K562 (cell line): ENCODE measurements at regions not wholly inside any gene's neighbourhood (a gene's known extent, or its start where the extent isn't known, plus 50 kb on each side); places are given as distances from the start of the nearest gene placed in this dataset.

Experiments used
- ATAC-seq: fragments of 200-7000 bp; cut with Tn5 transposase; 3 replicates; pipeline ENCODE4 v1.9.1; 2020; ENCODE audit warnings: moderate library complexity
- BruUV-seq: library from RNA; stranded (reverse); fragments of 400-500 nt; replicated peaks from 2 replicates; lab custom pipeline; 2021; lab: Mats Ljungman, UMichigan
- CTCF ChIA-PET: fragments of 300-600 bp; formaldehyde crosslinking; extraction: SDS; loops from one replicate; lab custom pipeline; 2021; ENCODE audit warnings: low intra/inter-chr PET ratio; lab: Yijun Ruan, JAX
- POLR2A ChIA-PET: fragments of 300-600, 350-650 bp; sonication (Branson Sonifier 250); formaldehyde crosslinking; extraction: SDS; loops from one replicate; lab custom pipeline; 2021; ENCODE audit warnings: antibody characterized with exemption, inconsistent platforms; lab: Yijun Ruan, JAX
- DNase-seq, 4 experiments: peaks; one replicate each; pipeline versions ENCODE4 v3.0.0 to v3.0.0-alpha.2; 2011 to 2018; ENCODE audit warnings: low spot score in 3 of 4, mixed read lengths in 3 of 4; ENCODE audit errors: extremely low read depth in 1 of 4
- FAIRE-seq: peaks from 2 replicates; lab custom pipeline; 2011; peaks lifted over from hg19 to GRCh38; lab: Jason Lieb, UNC
- H2AFZ ChIP-seq: 2 replicates; pipeline ENCODE4 v1.6.0; 2011; ENCODE audit warnings: low read depth, low read length, control low read depth, inconsistent platforms
- H3K27ac ChIP-seq: fragments of 200-600 bp; 3 replicates; pipeline ENCODE4 v1.8.0; 2011; ENCODE audit warnings: low read depth, mild to moderate bottlenecking, control low read depth, inconsistent platforms, low read length, moderate library complexity, mixed read lengths; ENCODE audit errors: extremely low read depth
- H3K27me3 ChIP-seq, 2 experiments: fragments of 300-600 bp in 1 of 2; 2 replicates in 1 of 2; 3 replicates in 1 of 2; pipeline versions ENCODE4 v1.6.0 to v1.8.0; 2011; ENCODE audit warnings: inconsistent platforms in 2 of 2, low read length in 2 of 2, mild to moderate bottlenecking in 1 of 2, mixed read lengths in 1 of 2, moderate library complexity in 1 of 2; ENCODE audit not compliant: control insufficient read depth in 2 of 2, insufficient read depth in 2 of 2
- H3K36me3 ChIP-seq: fragments of 300-600 bp; 3 replicates; pipeline ENCODE4 v1.8.0; 2011; ENCODE audit warnings: mild to moderate bottlenecking, low read length, inconsistent platforms; ENCODE audit not compliant: control insufficient read depth, insufficient read depth
- H3K4me1 ChIP-seq, 2 experiments: fragments of 200-600 bp in 1 of 2; replicated peaks in 1 of 2; 2 replicates in 1 of 2; 3 replicates in 1 of 2; pipeline versions ENCODE4 v1.5.1 to v1.8.0; 2011; ENCODE audit warnings: inconsistent platforms in 2 of 2, low read length in 2 of 2, mild to moderate bottlenecking in 1 of 2, mixed read lengths in 1 of 2, moderate library complexity in 1 of 2; ENCODE audit not compliant: control insufficient read depth in 2 of 2, insufficient read depth in 2 of 2
- H3K4me2 ChIP-seq: 2 replicates; pipeline ENCODE4 v1.6.1; 2011; ENCODE audit warnings: low read length, control low read depth, inconsistent platforms, mixed read lengths; ENCODE audit not compliant: insufficient read depth
- H3K4me3 ChIP-seq: fragments of 200-600 bp; sonication (generic), shearing (Covaris generic); 2 replicates; pipeline ENCODE4 v1.5.1; 2016; ENCODE audit warnings: control low read depth, inconsistent platforms
- H3K79me2 ChIP-seq: fragments of 200-600 bp; 3 replicates; pipeline ENCODE4 v1.8.0; 2011; ENCODE audit warnings: low read length, inconsistent platforms; ENCODE audit not compliant: control insufficient read depth, insufficient read depth
- H3K9ac ChIP-seq, 2 experiments: 2 replicates each; pipeline versions ENCODE4 v1.6.0 to v1.6.1; 2011; ENCODE audit warnings: low read depth in 2 of 2, low read length in 2 of 2, control low read depth in 1 of 2, inconsistent platforms in 1 of 2, mild to moderate bottlenecking in 1 of 2, mixed read lengths in 1 of 2; ENCODE audit not compliant: insufficient read depth in 1 of 2
- H3K9me1 ChIP-seq: one replicate; pipeline ENCODE4 v1.6.0; 2011; ENCODE audit warnings: inconsistent platforms, mild to moderate bottlenecking, low read length, moderate library complexity; ENCODE audit not compliant: control insufficient read depth, insufficient read depth
- H3K9me3 ChIP-seq: replicated peaks from 2 replicates; pipeline ENCODE4 v1.5.1; 2011; ENCODE audit warnings: low read depth, low read length, inconsistent platforms; ENCODE audit not compliant: control insufficient read depth, insufficient read depth
- H4K20me1 ChIP-seq: replicated peaks from 2 replicates; pipeline ENCODE4 v1.6.1; 2011; ENCODE audit warnings: low read length, inconsistent platforms, mixed read lengths; ENCODE audit not compliant: control insufficient read depth, insufficient read depth
- CHAMP1 ChIP-seq: fragments of 450-650 bp; IDR thresholded peaks from 2 replicates; pipeline ENCODE4 v1.6.1; 2016; ENCODE audit warnings: mild to moderate bottlenecking
- DIDO1 ChIP-seq: fragments of 450-650 bp; IDR thresholded peaks from 2 replicates; pipeline ENCODE4 v1.6.1; 2016; ENCODE audit warnings: low read depth, missing biosample characterization, missing genetic modification characterization
- E2F4 ChIP-seq: sonication (generic); formaldehyde crosslinking; IDR thresholded peaks from 2 replicates; pipeline ENCODE4 v1.8.0; 2022; ENCODE audit warnings: mild to moderate bottlenecking, low read depth, missing genetic modification reagents
- FOXP4 ChIP-seq: sonication (generic); formaldehyde crosslinking; IDR thresholded peaks from 2 replicates; pipeline ENCODE4 v1.8.0; 2022; ENCODE audit warnings: mild to moderate bottlenecking, missing genetic modification reagents, borderline replicate concordance
- FUS ChIP-seq: fragments of 200-400 bp; formaldehyde crosslinking; optimal IDR thresholded peaks from 2 replicates; pipeline ENCODE3; 2017; ENCODE audit warnings: low read depth, low read length
- HDAC1 ChIP-seq, 2 experiments: fragments of 450-650 bp; IDR thresholded peaks; 2 replicates each; pipeline ENCODE4 v1.6.1; 2016 to 2017; ENCODE audit warnings: inconsistent platforms in 1 of 2, mild to moderate bottlenecking in 1 of 2, moderate library complexity in 1 of 2
- HDAC2 ChIP-seq: fragments of 450-650 bp; IDR thresholded peaks from 2 replicates; pipeline ENCODE4 v1.6.1; 2016; ENCODE audit warnings: mild to moderate bottlenecking
- MBD1 ChIP-seq: fragments of 250-450 bp; sonication (Bioruptor Pico); IDR thresholded peaks from 2 replicates; pipeline ENCODE4 v1.8.0; 2022; ENCODE audit warnings: inconsistent platforms
- MLX ChIP-seq, 2 experiments: fragments of 450-650 bp in 1 of 2; sonication (generic) in 1 of 2; formaldehyde crosslinking; conservative IDR thresholded peaks; 2 replicates each; pipeline versions ENCODE4 v1.4.0 to v1.8.1; 2020 to 2022; ENCODE audit warnings: mild to moderate bottlenecking in 1 of 2, missing genetic modification reagents in 1 of 2
- RBM25 ChIP-seq: fragments of 200-400 bp; formaldehyde crosslinking; IDR thresholded peaks from 2 replicates; pipeline ENCODE4 v1.6.1; 2018; ENCODE audit warnings: low read length, low read depth, moderate library complexity; ENCODE audit not compliant: severe bottlenecking
- SMARCB1 ChIP-seq: IDR thresholded peaks from 2 replicates; pipeline ENCODE4 v1.6.1; 2011; ENCODE audit warnings: improper control_type of control experiment, low read depth; ENCODE audit not compliant: insufficient read length
- SPI1 ChIP-seq: IDR thresholded peaks from 2 replicates; pipeline ENCODE4 v1.6.1; 2011; ENCODE audit warnings: low read depth, low read length, control low read depth, borderline replicate concordance
- TAF7 ChIP-seq: fragments of 450-650 bp; IDR thresholded peaks from 2 replicates; pipeline ENCODE4 v1.6.1; 2016; ENCODE audit warnings: missing genetic modification characterization, missing compliant biosample characterization
- ZNF217 ChIP-seq: sonication (generic); formaldehyde crosslinking; IDR thresholded peaks from 2 replicates; pipeline ENCODE4 v1.8.0; 2022; ENCODE audit warnings: mild to moderate bottlenecking, missing genetic modification reagents
- ZNF764 ChIP-seq: fragments of 250-450 bp; sonication (Bioruptor Pico); IDR thresholded peaks from 2 replicates; pipeline ENCODE4 v1.4.0; 2020; ENCODE audit warnings: low read depth, mild to moderate bottlenecking, moderate library complexity
- ZSCAN29 ChIP-seq: fragments of 450-650 bp; IDR thresholded peaks from 2 replicates; pipeline ENCODE4 v1.6.1; 2017
- WGBS: fragments of 100-300 bp; shearing (Covaris generic); methylation state at CpG from one replicate; pipeline ENCODE4 v1.1.6; 2016; ENCODE audit warnings: low coverage, mixed read lengths; ENCODE audit not compliant: insufficient coverage; ENCODE audit errors: missing lambda C conversion rate; 5-methylcytosine and 5-hydroxymethylcytosine counted together
- in situ Hi-C: fragments of 300-500 bp; cut with MboI; formaldehyde crosslinking; loops from 4 replicates; pipeline ENCODE4 v1.15.0; 2018; ENCODE audit warnings: inconsistent platforms, mixed read lengths
- intact Hi-C: fragments of 100-400 bp; cut with micrococcal nuclease; formaldehyde crosslinking; loops from 2 replicates; pipeline ENCODE4 v1.14.2; 2022

- H3K4me1 ChIP-seq, result no peaks in the 10 kb centered on the region; a peak in 2 of 5 replicates
- no peak for FAIRE-seq
- ChIA-PET POLR2A (no interaction called here), CTCF (no interaction called here)
- H3K4me3 ChIP-seq, result no peak overlapping the region
- H3K9ac ChIP-seq, result no peak overlapping the region
- H3K79me2 ChIP-seq, result no peaks in the 10 kb centered on the region
- no peak for ATAC-seq
- no TSS peak for BruUV-seq
- no peaks in the 10 kb centered on the region for H3K9me3 ChIP-seq
- intact Hi-C loops (no loop called here), in situ Hi-C loops (no loop called here)
- no peaks in the 10 kb centered on the region for H3K27me3 ChIP-seq
- H3K36me3 ChIP-seq, result no peaks in the 10 kb centered on the region
- no peak overlapping the region for H3K27ac ChIP-seq
- 45% methylated on average over 2 of the region's 2 CpGs for WGBS
- no peak overlapping the region for H3K4me2 ChIP-seq
- no peaks in the 10 kb centered on the region for H3K9me1 ChIP-seq
- H4K20me1 ChIP-seq, result no peaks in the 10 kb centered on the region
- H2AFZ ChIP-seq, result no peak overlapping the region
- no peak for DNase-seq
- TF ChIP-seq HDAC1 (IDR thresholded peaks at IDR 0.05) (no peak), SMARCB1 (no peak), RBM25 (no peak), ZNF764 (CRISPR knock-in tag) (no peak), SPI1 (no peak), E2F4 (CRISPR knock-in tag) (no peak), MBD1 (CRISPR knock-in tag) (no peak), ZNF217 (CRISPR knock-in tag) (no peak), DIDO1 (tag) (no peak), TAF7 (no peak), FUS (no peak), FOXP4 (CRISPR knock-in tag) (no peak), MLX (CRISPR knock-in tag; conservative IDR thresholded peaks at IDR 0.05) (no peak), HDAC2 (no peak), ZSCAN29 (no peak), CHAMP1 (no peak)
Observed at GRCh38 chr6:14422917-14423316, 305.3 kb downstream of the CD83 start.
